GM23338 (cell line): ENCODE measurements at regions not wholly inside any gene's neighbourhood (a gene's known extent, or its start where the extent isn't known, plus 50 kb on each side); places are given as distances from the start of the nearest gene placed in this dataset.

Experiments
- CTCF ChIP-seq, 2 experiments: fragments of 200-600 bp in 1 of 2; sonication (generic) in 1 of 2; conservative IDR thresholded peaks; 2 replicates each; pipeline versions ENCODE4 v1.5.1 to v1.6.1; 2016 to 2017; ENCODE audit warnings: antibody characterized with exemption in 2 of 2, low read depth in 2 of 2, mild to moderate bottlenecking in 2 of 2, moderate library complexity in 1 of 2
- EZH2 ChIP-seq: fragments of 200-600 bp; sonication (generic); IDR thresholded peaks from one replicate; pipeline ENCODE4 v1.8.0; 2017; ENCODE audit warnings: antibody characterized with exemption, mild to moderate bottlenecking, low read depth; ENCODE audit not compliant: unreplicated experiment
- EZH2phosphoT487 ChIP-seq: fragments of 200-600 bp; sonication (generic); IDR thresholded peaks from one replicate; pipeline ENCODE4 v1.8.1; 2018; ENCODE audit warnings: antibody characterized with exemption; ENCODE audit not compliant: unreplicated experiment
- POLR2AphosphoS5 ChIP-seq: IDR thresholded peaks from 2 replicates; pipeline ENCODE4 v1.6.1; 2016; ENCODE audit warnings: antibody characterized with exemption, low read depth
- REST ChIP-seq: IDR thresholded peaks from one replicate; pipeline ENCODE4 v1.6.1; 2018; ENCODE audit warnings: antibody characterized with exemption; ENCODE audit not compliant: unreplicated experiment
- STAT1 ChIP-seq: IDR thresholded peaks from one replicate; pipeline ENCODE4 v1.6.1; 2016; ENCODE audit warnings: antibody characterized with exemption; ENCODE audit not compliant: unreplicated experiment
- ZNF114 ChIP-seq: fragments of 250-450 bp; sonication (Bioruptor Pico); IDR thresholded peaks from 2 replicates; pipeline ENCODE4 v1.5.0; 2020; ENCODE audit warnings: mild to moderate bottlenecking, moderate library complexity
- ZNF331 ChIP-seq: fragments of 250-450 bp; sonication (Bioruptor Pico); IDR thresholded peaks from 2 replicates; pipeline ENCODE4 v1.5.0; 2020; ENCODE audit warnings: low read depth, mild to moderate bottlenecking, moderate library complexity

- TF ChIP-seq CTCF (conservative IDR thresholded peaks at IDR 0.05; ENCODE audit: low read depth in 2 of 2) = no peak
- TF ChIP-seq ZNF114 = no peak
- no peak for TF ChIP-seq POLR2AphosphoS5
- no peak for TF ChIP-seq ZNF331 (CRISPR knock-in tag)
- no peak for TF ChIP-seq EZH2
- no peak for TF ChIP-seq STAT1
- no peak for TF ChIP-seq EZH2phosphoT487
- TF ChIP-seq REST = no peak
Observed at GRCh38 chr14:22713631-22713950, 52.9 kb upstream of the OXA1L start.
